CD4-positive, alpha-beta T cell (primary cell): ENCODE measurements at regions not wholly inside any gene's neighbourhood (a gene's known extent, or its start where the extent isn't known, plus 50 kb on each side); places are given as distances from the start of the nearest gene placed in this dataset.

ENCODE experiments used
- ATAC-seq: fragments of 200-7000 bp; cut with Tn5 transposase; one replicate; pipeline ENCODE4 v1.10.0; 2022; ENCODE audit warnings: mild to moderate bottlenecking; ENCODE audit not compliant: poor library complexity
- CTCF ChIA-PET: fragments of 350-600 bp; sonication (Branson Sonifier 250); formaldehyde crosslinking; loops from one replicate; lab custom pipeline; 2021; ENCODE audit warnings: antibody characterized with exemption, inconsistent platforms; lab: Charles Lee
- POLR2A ChIA-PET: fragments of 350-600 bp; sonication (Branson Sonifier 250); formaldehyde crosslinking; loops from one replicate; lab custom pipeline; 2021; ENCODE audit warnings: antibody characterized with exemption, inconsistent platforms; lab: Charles Lee
- DNase-seq, 14 experiments: peaks; one replicate each; pipeline ENCODE4 v3.0.0-alpha.2; 2013 to 2020; ENCODE audit warnings: mixed read lengths in 2 of 14
- H3K27ac ChIP-seq, 2 donors: one replicate each; pipeline versions ENCODE4 v1.5.1 to v1.7.0; 2013; ENCODE audit warnings: low read length in 2 of 2, low read depth in 1 of 2, mild to moderate bottlenecking in 1 of 2
- H3K27me3 ChIP-seq, 2 experiments: 1 replicate in 1 of 2; 2 replicates in 1 of 2; pipeline versions ENCODE4 v1.6.1 to v1.7.0; 2013; ENCODE audit warnings: low read length in 2 of 2, control low read depth in 1 of 2, mild to moderate bottlenecking in 1 of 2, moderate library complexity in 1 of 2; ENCODE audit not compliant: insufficient read depth in 2 of 2, control insufficient read depth in 1 of 2
- H3K36me3 ChIP-seq: one replicate; pipeline ENCODE4 v1.6.1; 2013; ENCODE audit warnings: low read length, control low read depth; ENCODE audit not compliant: insufficient read depth
- H3K4me1 ChIP-seq: one replicate; pipeline ENCODE4 v1.6.1; 2013; ENCODE audit warnings: low read length, control low read depth; ENCODE audit not compliant: insufficient read depth
- H3K4me3 ChIP-seq: one replicate; pipeline ENCODE4 v1.5.1; 2013; ENCODE audit warnings: mild to moderate bottlenecking, low read length, moderate library complexity
- H3K9me3 ChIP-seq, 2 experiments: 1 replicate in 1 of 2; 2 replicates in 1 of 2; pipeline versions ENCODE4 v1.6.1 to v1.7.0; 2013; ENCODE audit warnings: low read length in 2 of 2, mild to moderate bottlenecking in 2 of 2, control low read depth in 1 of 2, moderate library complexity in 1 of 2; ENCODE audit not compliant: control insufficient read depth in 1 of 2, insufficient read depth in 1 of 2
- H3K27ac Mint-ChIP-seq: one replicate; pipeline ENCODE4 v1.8.0; 2020; ENCODE audit warnings: mixed read lengths
- H3K27me3 Mint-ChIP-seq: one replicate; pipeline ENCODE4 v1.8.0; 2021; ENCODE audit warnings: mixed read lengths
- H3K36me3 Mint-ChIP-seq: one replicate; pipeline ENCODE4 v1.8.0; 2021; ENCODE audit warnings: low read depth, mixed read lengths
- H3K4me1 Mint-ChIP-seq: one replicate; pipeline ENCODE4 v1.8.0; 2021; ENCODE audit warnings: low read depth, mixed read lengths
- H3K4me3 Mint-ChIP-seq: one replicate; pipeline ENCODE4 v1.8.0; 2020; ENCODE audit warnings: mild to moderate bottlenecking, mixed read lengths
- H3K9me3 Mint-ChIP-seq: one replicate; pipeline ENCODE4 v1.8.0; 2020; ENCODE audit warnings: mixed read lengths
- CTCF ChIP-seq: fragments of 200-600 bp; IDR thresholded peaks from one replicate; pipeline ENCODE4 v1.8.0; 2022; ENCODE audit warnings: antibody characterized with exemption, mild to moderate bottlenecking
- intact Hi-C, 2 experiments: fragments of 100-400 bp; cut with DNase I in 1 of 2; cut with micrococcal nuclease in 1 of 2; formaldehyde crosslinking; loops; one replicate each; pipeline versions ENCODE4 v1.15.1 to v1.9.0; 2023 to 2025; cut with DNase I, micrococcal nuclease

- Mint-ChIP-seq H3K9me3 (no peaks in the 10 kb centered on the region), H3K27me3 (no peaks in the 10 kb centered on the region), H3K36me3 (no peaks in the 10 kb centered on the region), H3K4me1 (peaks cover 25% of the 10 kb centered on the region), H3K4me3 (no peak overlapping the region), H3K27ac (no peak overlapping the region)
- Histone ChIP-seq H3K9me3 (no peaks in the 10 kb centered on the region), H3K4me1 (peaks cover 33% of the 10 kb centered on the region), H3K4me3 (no peak overlapping the region), H3K27ac (no peak overlapping the region), H3K36me3 (no peaks in the 10 kb centered on the region), H3K27me3 (no peaks in the 10 kb centered on the region)
- TF ChIP-seq CTCF: no peak
- ChIA-PET POLR2A (no interaction called here), CTCF (no interaction called here)
- DNase-seq: no peak
- ATAC-seq: no peak
- intact Hi-C loops: no loop called here
Measured at GRCh38 chr22:42320443-42321416, 50.3 kb upstream of the TCF20 start.
